Keratinocyte (primary cell): ENCODE measurements at regions not wholly inside any gene's neighbourhood (a gene's known extent, or its start where the extent isn't known, plus 50 kb on each side); places are given as distances from the start of the nearest gene placed in this dataset.

Source experiments
- DNase-seq: peaks from one replicate; pipeline ENCODE4 v3.0.0-alpha.2; 2011; ENCODE audit warnings: low read depth, missing footprints, low spot score
- FAIRE-seq: peaks from 2 replicates; lab custom pipeline; 2011; peaks lifted over from hg19 to GRCh38; lab: Jason Lieb, UNC
- H2AFZ ChIP-seq: 2 replicates; pipeline ENCODE4 v1.6.0; 2012; ENCODE audit warnings: low read length, control low read depth, inconsistent platforms; ENCODE audit not compliant: control insufficient read depth
- H3K27ac ChIP-seq: 2 replicates; pipeline ENCODE4 v1.5.1; 2011; ENCODE audit warnings: low read length; ENCODE audit not compliant: control insufficient read depth, insufficient read depth
- H3K27me3 ChIP-seq: 3 replicates; pipeline ENCODE4 v1.6.0; 2011; ENCODE audit warnings: low read length; ENCODE audit not compliant: control insufficient read depth, insufficient read depth; ENCODE audit errors: extremely low read depth
- H3K36me3 ChIP-seq, 2 experiments: 2 replicates in 1 of 2; 3 replicates in 1 of 2; pipeline ENCODE4 v1.5.1; 2011; ENCODE audit warnings: low read length in 2 of 2, mild to moderate bottlenecking in 1 of 2; ENCODE audit not compliant: control insufficient read depth in 2 of 2, insufficient read depth in 2 of 2; ENCODE audit errors: extremely low read depth in 1 of 2
- H3K4me1 ChIP-seq: 3 replicates; pipeline ENCODE4 v1.5.1; 2011; ENCODE audit warnings: low read length; ENCODE audit not compliant: control insufficient read depth, insufficient read depth; ENCODE audit errors: extremely low read depth
- H3K4me2 ChIP-seq: 3 replicates; pipeline ENCODE4 v1.6.0; 2011; ENCODE audit warnings: low read depth, low read length; ENCODE audit not compliant: control insufficient read depth, insufficient read depth; ENCODE audit errors: extremely low read depth
- H3K4me3 ChIP-seq, 3 experiments: fragments of 200-600 bp in 1 of 3; sonication (generic) in 1 of 3; 2 replicates in 2 of 3; 3 replicates in 1 of 3; pipeline ENCODE4 v1.5.1; 2011 to 2016; ENCODE audit warnings: low read length in 3 of 3, mild to moderate bottlenecking in 3 of 3, control low read depth in 2 of 3, inconsistent platforms in 1 of 3, low read depth in 1 of 3, mixed read lengths in 1 of 3, mixed run types in 1 of 3, moderate library complexity in 1 of 3; ENCODE audit not compliant: control insufficient read depth in 2 of 3, insufficient read depth in 2 of 3; ENCODE audit errors: extremely low read depth in 1 of 3
- H3K79me2 ChIP-seq: 2 replicates; pipeline ENCODE4 v1.6.0; 2012; ENCODE audit warnings: low read length; ENCODE audit not compliant: control insufficient read depth, insufficient read depth
- H3K9ac ChIP-seq: 3 replicates; pipeline ENCODE4 v1.6.0; 2011; ENCODE audit warnings: low read length; ENCODE audit not compliant: control insufficient read depth, insufficient read depth; ENCODE audit errors: extremely low read depth
- H3K9me1 ChIP-seq: 3 replicates; pipeline ENCODE4 v1.6.0; 2011; ENCODE audit warnings: low read length; ENCODE audit not compliant: control insufficient read depth, insufficient read depth; ENCODE audit errors: extremely low read depth
- H3K9me3 ChIP-seq: 2 replicates; pipeline ENCODE4 v1.5.1; 2012; ENCODE audit warnings: low read depth, low read length; ENCODE audit not compliant: control insufficient read depth
- H4K20me1 ChIP-seq: 3 replicates; pipeline ENCODE4 v1.6.0; 2011; ENCODE audit warnings: low read length; ENCODE audit not compliant: control insufficient read depth, insufficient read depth; ENCODE audit errors: extremely low read depth
- CTCF ChIP-seq, 3 experiments: IDR thresholded peaks in 1 of 3; conservative IDR thresholded peaks in 1 of 3; optimal IDR thresholded peaks in 1 of 3; 2 replicates in 2 of 3; 3 replicates in 1 of 3; pipeline versions ENCODE3 to v1.5.1; 2011; ENCODE audit warnings: low read length in 3 of 3, mild to moderate bottlenecking in 3 of 3, moderate library complexity in 2 of 3, control low read depth in 1 of 3, inconsistent platforms in 1 of 3; ENCODE audit not compliant: insufficient read depth in 2 of 3; ENCODE audit errors: extremely low read depth in 1 of 3
- EZH2 ChIP-seq: IDR thresholded peaks from one replicate; pipeline ENCODE4 v1.6.1; 2012; ENCODE audit warnings: inconsistent platforms, mild to moderate bottlenecking, low read length, moderate library complexity
- dilution Hi-C: fragments of 300-500 bp; cut with MboI; formaldehyde crosslinking; loops from one replicate; pipeline ENCODE4 v1.7.0; 2020; ENCODE audit warnings: low sequenced_read_pairs; ENCODE audit not compliant: extremely low pct_ligation_motif_present

GRCh38 chr1:87786229-87786628, 457.5 kb downstream of the LMO4 start:
- dilution Hi-C loops = no loop called here

GRCh38 chr1:87786861-87787545, 458.3 kb downstream of the LMO4 start:
- no peak for FAIRE-seq
- no peak overlapping the region for H3K27ac ChIP-seq

More at GRCh38 chr1:87786229-87786628, 457.5 kb downstream of the LMO4 start:
- Histone ChIP-seq H3K4me3 (no peak overlapping the region), H3K27ac (no peak overlapping the region), H3K9ac (no peak overlapping the region), H3K4me2 (no peak overlapping the region), H3K9me1 (no peaks in the 10 kb centered on the region), H3K27me3 (no peaks in the 10 kb centered on the region), H3K4me1 (no peaks in the 10 kb centered on the region), H2AFZ (no peak overlapping the region), H3K36me3 (no peaks in the 10 kb centered on the region), H4K20me1 (no peaks in the 10 kb centered on the region), H3K9me3 (no peaks in the 10 kb centered on the region), H3K79me2 (no peaks in the 10 kb centered on the region)
- FAIRE-seq = no peak
- no peak for DNase-seq
- TF ChIP-seq EZH2 (no peak), CTCF (optimal IDR thresholded peaks at IDR 0.05 in 1 of 3, IDR thresholded peaks at IDR 0.05 in 1 of 3, conservative IDR thresholded peaks at IDR 0.05 in 1 of 3; ENCODE audit: extremely low read depth in 1 of 3, insufficient read depth in 2 of 3, low read length in 3 of 3) (no peak)

More at GRCh38 chr1:87786861-87787545, 458.3 kb downstream of the LMO4 start:
- Histone ChIP-seq H3K27me3 (no peaks in the 10 kb centered on the region), H3K9ac (no peak overlapping the region), H2AFZ (no peak overlapping the region), H3K4me3 (no peak overlapping the region), H3K4me2 (no peak overlapping the region), H3K9me3 (no peaks in the 10 kb centered on the region), H3K4me1 (no peaks in the 10 kb centered on the region), H4K20me1 (no peaks in the 10 kb centered on the region), H3K9me1 (no peaks in the 10 kb centered on the region), H3K36me3 (no peaks in the 10 kb centered on the region), H3K79me2 (no peaks in the 10 kb centered on the region)
- DNase-seq = no peak
- dilution Hi-C loops = no loop called here
- TF ChIP-seq CTCF (optimal IDR thresholded peaks at IDR 0.05 in 1 of 3, IDR thresholded peaks at IDR 0.05 in 1 of 3, conservative IDR thresholded peaks at IDR 0.05 in 1 of 3; ENCODE audit: extremely low read depth in 1 of 3, insufficient read depth in 2 of 3, low read length in 3 of 3) = no peak
- no peak for TF ChIP-seq EZH2
